Sigmoid colon (tissue), 6 donors: ENCODE measurements at regions not wholly inside any gene's neighbourhood (a gene's known extent, or its start where the extent isn't known, plus 50 kb on each side); places are given as distances from the start of the nearest gene placed in this dataset.

Experiments used
- DNase-seq: peaks from one replicate; pipeline ENCODE4 v3.0.0-alpha.2; 2019
- H3K27ac ChIP-seq, 4 donors: fragments of 200-600 bp; sonication (generic); one replicate each; pipeline ENCODE4 v1.5.1; 2016 to 2019; ENCODE audit warnings: mild to moderate bottlenecking in 1 of 4
- H3K27me3 ChIP-seq, 3 donors: fragments of 200-600 bp; sonication (generic); one replicate each; pipeline ENCODE4 v1.5.1; 2019; ENCODE audit warnings: mild to moderate bottlenecking in 1 of 3
- H3K36me3 ChIP-seq, 4 donors: fragments of 200-600 bp; sonication (generic); one replicate each; pipeline ENCODE4 v1.5.1; 2016 to 2019
- H3K4me1 ChIP-seq, 4 donors: fragments of 200-600 bp; sonication (generic); one replicate each; pipeline ENCODE4 v1.5.1; 2017 to 2019
- H3K4me3 ChIP-seq, 4 donors: fragments of 200-600 bp; sonication (generic); one replicate each; pipeline ENCODE4 v1.5.1; 2017 to 2019; ENCODE audit warnings: mild to moderate bottlenecking in 2 of 4, moderate library complexity in 1 of 4
- H3K9me3 ChIP-seq, 4 donors: fragments of 200-600 bp in 3 of 4; sonication (generic) in 3 of 4; one replicate each; pipeline versions ENCODE4 v1.5.1 to v1.6.1; 2013 to 2019
- EP300 ChIP-seq, 4 donors: sonication (generic); formaldehyde crosslinking; IDR thresholded peaks; one replicate each; pipeline ENCODE4 v1.6.1; 2017; ENCODE audit warnings: antibody characterized with exemption in 4 of 4
- POLR2A ChIP-seq, 2 donors: fragments of 450-650 bp; IDR thresholded peaks; one replicate each; pipeline ENCODE4 v1.6.1; 2016; ENCODE audit warnings: antibody characterized with exemption in 2 of 2, mild to moderate bottlenecking in 2 of 2, moderate library complexity in 2 of 2
- POLR2AphosphoS5 ChIP-seq, 4 donors: sonication (generic); formaldehyde crosslinking; IDR thresholded peaks; one replicate each; pipeline ENCODE4 v1.6.1; 2017; ENCODE audit warnings: antibody characterized with exemption in 4 of 4
- WGBS, 2 donors: extraction: QIAGEN DNeasy Blood & Tissue Kit; methylation state at CpG; one replicate each; pipeline ENCODE4 v1.1.7; 2013; 5-methylcytosine and 5-hydroxymethylcytosine counted together
- intact Hi-C: fragments of 100-400 bp; cut with DNase I; formaldehyde crosslinking; loops from one replicate; pipeline ENCODE4 v1.15.1; 2023
- TF ChIP-seq, protein P1 (sequence below), 4 experiments: fragments of 450-650 bp in 3 of 4; fragments of 200-600 bp in 1 of 4; IDR thresholded peaks; one replicate each; pipeline ENCODE4 v1.5.1; 2016 to 2019; ENCODE audit warnings: antibody characterized with exemption in 4 of 4, mild to moderate bottlenecking in 3 of 4, moderate library complexity in 2 of 4
- donor health status: healthy with polysubstance abuse.
- donor health status: healthy.

DNA sequence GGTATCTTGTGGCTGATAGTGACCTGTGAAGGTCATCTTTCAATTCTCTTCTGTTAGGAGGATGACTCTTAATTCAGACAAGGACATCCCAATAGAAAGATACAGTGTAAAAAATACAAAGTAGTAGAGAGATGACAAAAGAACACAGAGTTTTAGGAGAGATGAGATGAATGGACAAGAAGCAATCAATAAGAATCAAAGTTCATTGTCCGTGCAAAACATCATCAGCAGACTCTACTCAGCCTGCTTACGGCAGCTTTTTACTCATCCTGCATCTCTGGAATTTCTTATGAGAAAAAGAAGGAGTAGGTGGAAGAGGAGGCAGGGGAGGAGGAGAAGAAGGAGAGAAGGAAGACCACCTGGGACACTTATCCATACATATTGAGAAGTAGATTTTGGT is 2131.7 kb downstream of the ARAP2 start:
- 80 to 90% methylated on average over 2 of the region's 2 CpGs for WGBS, 2 donors
- TF ChIP-seq POLR2A (IDR thresholded peaks at IDR 0.05) (no peak), EP300 (IDR thresholded peaks at IDR 0.05) (no peak), POLR2AphosphoS5 (IDR thresholded peaks at IDR 0.05) (no peak)
- TF ChIP-seq, protein P1, sequence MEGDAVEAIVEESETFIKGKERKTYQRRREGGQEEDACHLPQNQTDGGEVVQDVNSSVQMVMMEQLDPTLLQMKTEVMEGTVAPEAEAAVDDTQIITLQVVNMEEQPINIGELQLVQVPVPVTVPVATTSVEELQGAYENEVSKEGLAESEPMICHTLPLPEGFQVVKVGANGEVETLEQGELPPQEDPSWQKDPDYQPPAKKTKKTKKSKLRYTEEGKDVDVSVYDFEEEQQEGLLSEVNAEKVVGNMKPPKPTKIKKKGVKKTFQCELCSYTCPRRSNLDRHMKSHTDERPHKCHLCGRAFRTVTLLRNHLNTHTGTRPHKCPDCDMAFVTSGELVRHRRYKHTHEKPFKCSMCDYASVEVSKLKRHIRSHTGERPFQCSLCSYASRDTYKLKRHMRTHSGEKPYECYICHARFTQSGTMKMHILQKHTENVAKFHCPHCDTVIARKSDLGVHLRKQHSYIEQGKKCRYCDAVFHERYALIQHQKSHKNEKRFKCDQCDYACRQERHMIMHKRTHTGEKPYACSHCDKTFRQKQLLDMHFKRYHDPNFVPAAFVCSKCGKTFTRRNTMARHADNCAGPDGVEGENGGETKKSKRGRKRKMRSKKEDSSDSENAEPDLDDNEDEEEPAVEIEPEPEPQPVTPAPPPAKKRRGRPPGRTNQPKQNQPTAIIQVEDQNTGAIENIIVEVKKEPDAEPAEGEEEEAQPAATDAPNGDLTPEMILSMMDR (IDR thresholded peaks at IDR 0.05) = no peak
- Histone ChIP-seq H3K27me3 (no peaks in the 10 kb centered on the region), H3K4me1 (no peaks in the 10 kb centered on the region), H3K27ac (no peak overlapping the region), H3K4me3 (no peak overlapping the region), H3K9me3 (no peaks in the 10 kb centered on the region), H3K36me3 (no peaks in the 10 kb centered on the region)
- intact Hi-C loops = no loop called here
- no peak for DNase-seq

DNA sequence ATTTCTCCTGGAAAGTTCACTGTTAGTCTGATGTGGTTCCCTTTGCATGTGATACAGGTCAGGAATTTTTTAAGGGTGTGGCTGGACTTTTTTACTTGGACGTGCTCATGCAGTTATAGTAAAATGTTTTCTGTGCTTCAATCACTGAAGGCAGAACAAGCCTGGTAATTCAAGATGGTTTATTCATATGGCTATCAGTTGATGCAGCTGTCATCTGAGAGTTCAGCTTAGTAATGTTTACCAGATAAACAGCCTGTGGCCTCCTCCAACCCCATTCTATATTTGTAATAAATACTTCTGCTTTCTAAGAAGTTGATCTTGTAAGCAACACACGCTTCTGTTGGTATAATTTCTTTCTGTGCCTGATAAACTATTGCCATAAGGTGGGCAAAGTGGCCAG is 2105.9 kb downstream of the ARAP2 start:
- WGBS, 2 donors = 24 to 60% methylated on average over 2 of the region's 2 CpGs
- no peak for TF ChIP-seq POLR2AphosphoS5 (IDR thresholded peaks at IDR 0.05)
- TF ChIP-seq, protein P1 (IDR thresholded peaks at IDR 0.05) = no peak
- TF ChIP-seq EP300 (IDR thresholded peaks at IDR 0.05) = no peak
- TF ChIP-seq POLR2A (IDR thresholded peaks at IDR 0.05) = no peak
- Histone ChIP-seq H3K27me3 (no peaks in the 10 kb centered on the region), H3K4me1 (no peaks in the 10 kb centered on the region), H3K27ac (no peak overlapping the region), H3K36me3 (no peaks in the 10 kb centered on the region), H3K9me3 (no peaks in the 10 kb centered on the region), H3K4me3 (no peak overlapping the region)
- no peak for DNase-seq
- intact Hi-C loops = no loop called here

DNA sequence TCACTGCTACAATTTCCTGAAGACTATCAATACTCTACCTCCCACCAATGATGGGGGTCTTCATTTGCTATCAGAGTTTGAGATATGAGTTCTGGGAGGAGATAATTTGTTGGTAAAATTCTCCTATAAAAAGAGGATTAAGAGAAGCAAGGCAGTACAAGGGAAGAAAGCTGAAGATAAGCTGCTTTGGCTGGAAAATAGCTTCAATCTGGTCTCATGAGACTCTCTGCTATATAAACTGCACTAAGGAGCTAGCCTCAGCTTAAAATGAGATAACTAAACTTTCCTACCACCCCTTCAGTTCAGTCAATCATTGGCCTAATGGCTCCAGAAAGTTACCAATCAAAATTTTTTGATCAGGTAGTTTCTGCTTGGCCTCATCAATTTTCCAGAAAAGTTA is 2105.0 kb downstream of the ARAP2 start:
- no peaks in the 10 kb centered on the region for H3K4me1 ChIP-seq
- no peak for TF ChIP-seq POLR2AphosphoS5 (IDR thresholded peaks at IDR 0.05)
- intact Hi-C loops = no loop called here
- no peaks in the 10 kb centered on the region for H3K27me3 ChIP-seq
- no peaks in the 10 kb centered on the region for H3K36me3 ChIP-seq
- no peak for DNase-seq
- H3K4me3 ChIP-seq = no peak overlapping the region
- no peaks in the 10 kb centered on the region for H3K9me3 ChIP-seq
- no peak overlapping the region for H3K27ac ChIP-seq

DNA sequence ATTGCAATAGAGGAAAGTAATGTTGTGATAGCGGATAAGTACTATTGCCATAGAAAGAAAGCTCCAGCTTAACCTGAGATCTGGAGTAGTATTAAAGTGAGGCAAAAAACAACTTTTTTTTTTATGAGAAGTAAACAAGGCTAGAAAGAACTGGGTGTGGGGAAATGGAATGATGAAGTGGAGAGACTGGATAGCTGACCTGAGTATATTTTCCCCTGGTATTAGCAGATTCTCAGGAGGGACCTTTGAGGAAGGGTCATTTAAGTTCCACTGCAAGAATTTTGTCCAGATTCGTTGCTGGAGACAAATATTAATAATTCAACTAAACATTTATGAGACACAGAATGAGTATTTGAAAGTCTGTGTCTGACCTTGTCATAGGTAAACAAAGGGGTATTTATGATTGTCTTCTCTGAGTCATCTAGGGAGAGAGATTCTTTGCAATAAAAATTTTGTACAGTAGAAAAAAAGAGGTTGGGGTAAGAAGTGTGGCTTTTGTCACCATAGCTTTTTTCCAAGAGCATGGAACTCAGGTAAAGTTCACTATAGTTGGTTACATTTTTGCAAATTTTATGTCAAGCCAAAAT is 2095.9 kb downstream of the ARAP2 start:
- no peak for TF ChIP-seq POLR2AphosphoS5 (IDR thresholded peaks at IDR 0.05)
- no peak for TF ChIP-seq POLR2A (IDR thresholded peaks at IDR 0.05)
- TF ChIP-seq, protein P1 (IDR thresholded peaks at IDR 0.05) = no peak
- no peak for TF ChIP-seq EP300 (IDR thresholded peaks at IDR 0.05)
- Histone ChIP-seq H3K27ac (no peak overlapping the region), H3K27me3 (no peaks in the 10 kb centered on the region), H3K4me3 (no peak overlapping the region), H3K36me3 (no peaks in the 10 kb centered on the region), H3K9me3 (no peaks in the 10 kb centered on the region), H3K4me1 (no peaks in the 10 kb centered on the region)
- WGBS, 2 donors = 48 to 60% methylated on average over 2 of the region's 2 CpGs
- intact Hi-C loops = no loop called here
- no peak for DNase-seq

DNA sequence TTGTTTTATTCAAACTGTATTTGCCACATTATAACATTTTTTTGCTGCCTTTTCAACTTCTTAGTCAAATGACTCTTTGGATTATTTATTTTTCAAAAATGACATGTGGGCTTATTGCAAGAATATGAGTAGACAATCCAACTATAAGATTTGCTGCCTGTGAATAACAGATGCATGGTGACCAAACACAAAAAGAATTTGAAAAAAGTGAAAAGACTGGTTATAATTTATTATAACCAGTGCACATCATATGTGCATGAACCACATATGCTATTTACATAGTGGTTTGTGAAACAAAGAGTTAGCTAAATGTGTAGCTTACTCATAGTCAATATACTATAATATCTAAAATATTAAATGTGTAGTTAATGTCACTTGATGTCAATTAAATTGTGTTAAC is 2086.8 kb downstream of the ARAP2 start:
- no peaks in the 10 kb centered on the region for H3K9me3 ChIP-seq
- H3K4me1 ChIP-seq = no peaks in the 10 kb centered on the region
- no peak for DNase-seq
- no peaks in the 10 kb centered on the region for H3K36me3 ChIP-seq
- no peak overlapping the region for H3K27ac ChIP-seq
- H3K27me3 ChIP-seq = no peaks in the 10 kb centered on the region
- intact Hi-C loops = no loop called here
- TF ChIP-seq POLR2AphosphoS5 (IDR thresholded peaks at IDR 0.05) = no peak
- TF ChIP-seq, protein P1 (IDR thresholded peaks at IDR 0.05) = no peak
- no peak for TF ChIP-seq POLR2A (IDR thresholded peaks at IDR 0.05)
- no peak overlapping the region for H3K4me3 ChIP-seq
